Psoas muscle (tissue), 7 donors: ENCODE measurements at regions not wholly inside any gene's neighbourhood (a gene's known extent, or its start where the extent isn't known, plus 50 kb on each side); places are given as distances from the start of the nearest gene placed in this dataset.

Source experiments
- ATAC-seq, 4 donors: fragments of 200-7000 bp; cut with Tn5 transposase; one replicate each; pipeline ENCODE4 v1.9.1; 2020; ENCODE audit warnings: moderate library complexity in 3 of 4, mild to moderate bottlenecking in 2 of 4
- DNase-seq, 2 donors: peaks; one replicate each; pipeline ENCODE4 v3.0.0-alpha.2; 2020
- H3K27ac ChIP-seq: fragments of 200-600 bp; one replicate; pipeline ENCODE4 v1.8.0; 2022
- H3K27me3 ChIP-seq, 3 donors: fragments of 200-600 bp in 1 of 3; one replicate each; pipeline versions ENCODE4 v1.6.1 to v1.8.0; 2013 to 2022; ENCODE audit warnings: low read length in 2 of 3, mild to moderate bottlenecking in 2 of 3, moderate library complexity in 1 of 3; ENCODE audit not compliant: insufficient read depth in 3 of 3
- H3K36me3 ChIP-seq, 2 donors: fragments of 200-600 bp in 1 of 2; one replicate each; pipeline versions ENCODE4 v1.6.1 to v1.8.0; 2013 to 2022; ENCODE audit warnings: low read depth in 1 of 2, mild to moderate bottlenecking in 1 of 2, moderate library complexity in 1 of 2; ENCODE audit not compliant: insufficient read depth in 1 of 2
- H3K4me1 ChIP-seq: fragments of 200-600 bp; one replicate; pipeline ENCODE4 v1.8.0; 2022
- H3K4me3 ChIP-seq: fragments of 200-600 bp; one replicate; pipeline ENCODE4 v1.8.0; 2022; ENCODE audit warnings: mild to moderate bottlenecking
- H3K9me3 ChIP-seq: fragments of 200-600 bp; one replicate; pipeline ENCODE4 v1.8.0; 2022
- WGBS, 3 donors: extraction: QIAGEN DNeasy Blood & Tissue Kit; methylation state at CpG; one replicate each; pipeline versions ENCODE4 v1.1.6 to v1.1.7; 2013; 5-methylcytosine and 5-hydroxymethylcytosine counted together
- intact Hi-C, 2 donors: fragments of 100-400 bp; cut with DNase I; formaldehyde crosslinking; loops; one replicate each; pipeline versions ENCODE4 v1.11.0 to v1.14.2; 2022
- TF ChIP-seq, protein P1 (sequence below): fragments of 200-600 bp; IDR thresholded peaks from one replicate; pipeline ENCODE4 v1.8.0; 2022; ENCODE audit warnings: antibody characterized with exemption
- donor health status: healthy with polysubstance abuse.
- donor health status: DM: no; HTN: no; CAD: no; lungs with moderate emphysema.
- donor health status: Bipolar disorder and iron deficiency.
- donor health status: healthy.
- donor health status: DM: yes; HTN: yes; CAD: no.
- donor health status: DM: no; HTN: no; CAD: no.
- donor health status: DM: yes; HTN: yes; CAD: no.

DNA sequence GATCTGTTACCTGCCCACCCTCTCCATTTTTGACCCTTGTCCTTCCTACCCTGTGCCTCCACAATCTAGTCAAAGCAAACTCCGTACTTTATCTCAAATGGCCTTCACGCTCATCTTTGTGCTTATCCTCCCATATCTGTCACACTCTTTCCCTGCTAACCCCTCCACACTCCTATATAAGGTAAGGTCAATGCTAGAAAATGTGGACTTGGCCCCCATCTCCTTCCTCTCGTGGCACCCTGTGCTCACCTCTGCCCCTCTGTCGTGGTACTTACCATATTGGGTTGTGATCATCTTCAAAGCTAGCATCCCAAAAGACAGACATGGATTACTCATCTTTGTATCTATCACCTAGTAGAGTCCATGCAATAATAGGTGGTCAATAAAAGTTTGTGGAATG lies 127.6 kb upstream of the FOXQ1 start:
- 79 to 84% (median 83%) methylated on average over 4 of the region's 4 CpGs for WGBS, 3 donors

DNA sequence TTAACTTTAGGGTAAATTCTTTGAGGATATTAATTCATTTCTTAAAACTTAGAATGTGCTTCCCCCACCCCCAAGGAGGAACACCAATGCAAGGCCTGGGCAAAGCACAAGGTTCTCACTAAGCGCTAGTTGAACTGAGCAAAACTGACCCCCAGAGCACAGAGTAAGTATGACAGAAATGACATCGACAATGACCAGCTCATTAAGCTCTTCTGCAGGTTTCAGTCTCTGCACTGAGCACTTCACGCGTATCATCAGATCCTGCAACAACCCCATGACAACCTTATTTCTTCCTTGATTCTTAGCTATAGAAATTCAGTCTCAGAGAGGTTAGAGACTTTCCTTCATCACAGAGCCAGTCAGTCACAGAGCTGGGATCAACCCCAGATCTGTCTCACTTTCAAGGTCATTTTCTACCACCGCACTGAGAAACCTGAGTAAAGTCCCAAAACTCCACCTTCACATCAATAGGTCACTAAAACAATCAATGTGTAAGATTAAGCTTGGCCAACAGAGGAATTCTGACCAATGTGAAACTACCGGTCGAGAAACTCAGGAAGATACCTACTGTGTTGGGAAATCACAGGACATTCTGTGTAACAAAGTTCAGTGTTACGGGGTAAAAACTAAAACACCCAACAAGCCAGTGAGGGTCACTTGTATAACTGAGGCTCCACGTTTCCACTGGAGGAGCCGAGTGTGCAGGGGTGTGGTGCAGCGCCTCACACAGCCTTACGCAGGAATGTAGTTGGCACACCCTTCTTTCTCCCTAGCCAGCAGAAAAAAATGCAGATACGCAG lies 129.0 kb upstream of the FOXQ1 start:
- Histone ChIP-seq H3K36me3 (no peaks in the 10 kb centered on the region), H3K27ac (no peak overlapping the region), H3K4me1 (no peaks in the 10 kb centered on the region), H3K4me3 (no peak overlapping the region), H3K27me3 (peaks cover 0 to 4% (median 0%) of the 10 kb centered on the region in 3 donors), H3K9me3 (no peaks in the 10 kb centered on the region)
- TF ChIP-seq, protein P1, sequence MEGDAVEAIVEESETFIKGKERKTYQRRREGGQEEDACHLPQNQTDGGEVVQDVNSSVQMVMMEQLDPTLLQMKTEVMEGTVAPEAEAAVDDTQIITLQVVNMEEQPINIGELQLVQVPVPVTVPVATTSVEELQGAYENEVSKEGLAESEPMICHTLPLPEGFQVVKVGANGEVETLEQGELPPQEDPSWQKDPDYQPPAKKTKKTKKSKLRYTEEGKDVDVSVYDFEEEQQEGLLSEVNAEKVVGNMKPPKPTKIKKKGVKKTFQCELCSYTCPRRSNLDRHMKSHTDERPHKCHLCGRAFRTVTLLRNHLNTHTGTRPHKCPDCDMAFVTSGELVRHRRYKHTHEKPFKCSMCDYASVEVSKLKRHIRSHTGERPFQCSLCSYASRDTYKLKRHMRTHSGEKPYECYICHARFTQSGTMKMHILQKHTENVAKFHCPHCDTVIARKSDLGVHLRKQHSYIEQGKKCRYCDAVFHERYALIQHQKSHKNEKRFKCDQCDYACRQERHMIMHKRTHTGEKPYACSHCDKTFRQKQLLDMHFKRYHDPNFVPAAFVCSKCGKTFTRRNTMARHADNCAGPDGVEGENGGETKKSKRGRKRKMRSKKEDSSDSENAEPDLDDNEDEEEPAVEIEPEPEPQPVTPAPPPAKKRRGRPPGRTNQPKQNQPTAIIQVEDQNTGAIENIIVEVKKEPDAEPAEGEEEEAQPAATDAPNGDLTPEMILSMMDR, result no peak
- ATAC-seq (no peak), DNase-seq (no peak)
- WGBS, 3 donors, result 72 to 75% (median 74%) methylated on average over 13 of the region's 13 CpGs
- intact Hi-C loops, result no loop called here

More for the DNA sequence above, 127.6 kb upstream of the FOXQ1 start:
- no peaks in the 10 kb centered on the region for H3K4me1 ChIP-seq
- ATAC-seq, result no peak
- no peak for DNase-seq
- H3K4me3 ChIP-seq, result no peak overlapping the region
- H3K27ac ChIP-seq, result no peak overlapping the region
- intact Hi-C loops, result no loop called here
- TF ChIP-seq, protein P1, result no peak
- no peaks in the 10 kb centered on the region for H3K9me3 ChIP-seq
- H3K36me3 ChIP-seq, result no peaks in the 10 kb centered on the region
- H3K27me3 ChIP-seq, result peaks cover 0 to 4% (median 0%) of the 10 kb centered on the region in 3 donors

DNA sequence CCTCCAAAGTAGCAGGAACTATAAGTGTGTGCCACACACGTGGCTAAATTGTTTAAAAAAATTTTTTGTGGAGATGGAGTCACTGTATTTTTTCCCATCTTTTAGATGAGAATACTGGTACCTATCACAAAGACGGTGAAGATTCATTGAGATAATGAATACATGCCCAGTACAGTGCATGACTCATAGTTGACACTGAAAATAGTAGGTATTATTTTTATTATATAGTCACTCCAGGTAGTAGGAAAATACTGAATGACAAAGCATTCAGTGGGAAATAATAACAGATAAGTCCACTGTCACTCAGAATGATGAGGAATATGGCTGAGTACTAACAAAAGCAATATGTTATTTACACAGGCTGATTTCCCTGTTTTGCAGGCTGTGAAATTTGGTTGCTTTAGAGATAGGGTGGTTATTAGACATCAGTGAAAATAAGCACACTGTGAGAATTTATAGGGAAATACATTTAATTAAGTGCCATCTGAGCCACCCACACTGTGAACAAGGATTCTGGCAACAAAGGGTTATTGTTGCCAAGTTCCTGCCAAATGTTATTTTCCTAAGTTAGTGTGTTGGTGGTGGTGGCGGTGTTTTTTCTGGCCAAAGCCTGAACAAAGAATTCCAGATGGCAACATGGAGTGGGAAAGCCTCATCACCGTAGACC lies 129.8 kb upstream of the FOXQ1 start:
- no peaks in the 10 kb centered on the region for H3K4me1 ChIP-seq
- no peak overlapping the region for H3K27ac ChIP-seq
- peaks cover 0 to 4% (median 0%) of the 10 kb centered on the region in 3 donors for H3K27me3 ChIP-seq
- no peaks in the 10 kb centered on the region for H3K36me3 ChIP-seq
- ATAC-seq (no peak), DNase-seq (no peak)
- H3K4me3 ChIP-seq, result no peak overlapping the region
- 43 to 51% (median 48%) methylated on average over 4 of the region's 4 CpGs for WGBS, 3 donors
- H3K9me3 ChIP-seq, result no peaks in the 10 kb centered on the region
- TF ChIP-seq, protein P1, result no peak
- intact Hi-C loops, result no loop called here

DNA sequence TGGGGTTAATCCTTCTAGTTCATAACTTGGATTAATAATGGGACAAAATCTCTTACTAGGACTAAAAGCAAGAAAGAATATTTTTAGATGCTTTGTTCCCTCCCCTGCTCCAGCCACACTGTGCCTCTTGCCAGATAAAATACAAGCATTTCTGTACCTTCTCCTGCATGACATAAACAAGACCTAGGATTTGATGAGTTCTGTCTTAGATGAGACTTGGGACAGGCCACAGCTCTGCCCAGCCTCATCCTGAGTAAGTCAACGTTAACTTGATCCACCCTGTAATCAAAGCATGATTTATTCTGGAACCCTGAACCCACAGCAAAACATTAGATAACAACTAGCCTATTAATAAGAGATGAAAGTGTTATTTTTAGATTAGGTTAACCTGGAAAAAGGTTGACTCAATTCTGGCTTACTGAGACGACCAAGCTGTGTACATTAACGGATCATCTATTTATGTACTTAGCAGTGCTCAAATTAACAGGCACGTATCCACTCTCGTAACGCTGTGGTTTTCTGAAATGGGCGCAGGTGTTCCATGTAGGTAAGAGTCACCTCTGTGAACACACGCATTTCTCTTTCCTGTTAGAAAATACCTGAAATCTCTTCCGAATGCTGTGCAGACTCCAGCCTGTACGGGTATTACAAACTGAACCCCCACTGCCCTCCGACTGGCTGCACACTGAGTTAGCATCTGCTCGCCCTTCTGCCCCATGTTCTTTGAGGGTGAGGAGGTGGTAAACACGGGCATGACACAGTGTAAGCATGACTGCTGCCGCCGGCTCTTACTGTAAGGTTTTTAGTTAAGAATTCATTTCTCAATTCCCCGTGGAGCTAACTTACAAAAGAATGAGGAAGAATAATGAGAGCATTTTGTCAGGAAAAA lies 132.1 kb upstream of the FOXQ1 start:
- H3K27ac ChIP-seq, result no peak overlapping the region
- H3K4me3 ChIP-seq, result no peak overlapping the region
- intact Hi-C loops, result no loop called here
- H3K27me3 ChIP-seq, result peaks cover 0 to 4% (median 1%) of the 10 kb centered on the region in 3 donors
- no peaks in the 10 kb centered on the region for H3K36me3 ChIP-seq
- H3K9me3 ChIP-seq, result no peaks in the 10 kb centered on the region
- TF ChIP-seq, protein P1, result no peak
- WGBS, 3 donors, result 66 to 73% (median 72%) methylated on average over 16 of the region's 16 CpGs
- no peak for DNase-seq
- H3K4me1 ChIP-seq, result no peaks in the 10 kb centered on the region
- ATAC-seq, result no peak
